ENCODE measurements at regions not wholly inside any gene's neighbourhood (a gene's known extent, or its start where the extent isn't known, plus 50 kb on each side); places are given as distances from the start of the nearest gene placed in this dataset.

DNA sequence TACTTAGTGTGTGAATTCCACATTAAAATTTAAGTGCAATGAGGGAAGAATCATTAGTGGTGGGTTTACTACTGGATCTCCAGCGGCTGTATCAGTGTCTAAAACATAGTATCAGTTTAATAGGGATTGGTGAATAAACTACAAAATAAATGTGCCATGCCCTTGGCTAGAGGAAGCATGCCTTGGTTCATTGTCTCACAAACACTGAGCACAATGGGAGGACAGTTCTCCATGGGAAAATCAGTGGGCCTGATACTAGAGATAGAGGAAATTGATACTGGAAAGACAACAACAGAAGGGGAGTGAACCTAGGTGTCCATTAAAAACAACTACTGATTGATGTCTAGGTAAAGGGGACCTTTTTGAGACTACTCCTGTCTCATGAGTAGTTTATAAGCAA, 971.6 kb downstream of the SUCLG1 start:
- Histone ChIP-seq H3K27ac (ENCODE audit: low read depth in 1 of 2, low read length in 1 of 2) (no peak overlapping the region), H3K4me3 (no peak overlapping the region), H3K4me1 (ENCODE audit: control insufficient read depth in 5 of 5, insufficient read depth in 5 of 5, low read length in 5 of 5) (no peaks in the 10 kb centered on the region), H3K9me3 (ENCODE audit: control insufficient read depth in 4 of 4, insufficient read depth in 3 of 4, low read length in 3 of 4) (no peaks in the 10 kb centered on the region), H3K9ac (ENCODE audit: insufficient read depth in 1 of 2, low read length in 2 of 2) (no peak overlapping the region), H3K36me3 (ENCODE audit: control insufficient read depth in 4 of 4, insufficient read depth in 4 of 4, low read length in 4 of 4) (no peaks in the 10 kb centered on the region), H3K27me3 (ENCODE audit: control insufficient read depth in 3 of 3, insufficient read depth in 3 of 3, low read length in 2 of 3) (no peaks in the 10 kb centered on the region)
- DNase-seq (no peak), ATAC-seq (ENCODE audit: insufficient read depth, low FRiP score) (no peak)
- TF ChIP-seq, protein P1, sequence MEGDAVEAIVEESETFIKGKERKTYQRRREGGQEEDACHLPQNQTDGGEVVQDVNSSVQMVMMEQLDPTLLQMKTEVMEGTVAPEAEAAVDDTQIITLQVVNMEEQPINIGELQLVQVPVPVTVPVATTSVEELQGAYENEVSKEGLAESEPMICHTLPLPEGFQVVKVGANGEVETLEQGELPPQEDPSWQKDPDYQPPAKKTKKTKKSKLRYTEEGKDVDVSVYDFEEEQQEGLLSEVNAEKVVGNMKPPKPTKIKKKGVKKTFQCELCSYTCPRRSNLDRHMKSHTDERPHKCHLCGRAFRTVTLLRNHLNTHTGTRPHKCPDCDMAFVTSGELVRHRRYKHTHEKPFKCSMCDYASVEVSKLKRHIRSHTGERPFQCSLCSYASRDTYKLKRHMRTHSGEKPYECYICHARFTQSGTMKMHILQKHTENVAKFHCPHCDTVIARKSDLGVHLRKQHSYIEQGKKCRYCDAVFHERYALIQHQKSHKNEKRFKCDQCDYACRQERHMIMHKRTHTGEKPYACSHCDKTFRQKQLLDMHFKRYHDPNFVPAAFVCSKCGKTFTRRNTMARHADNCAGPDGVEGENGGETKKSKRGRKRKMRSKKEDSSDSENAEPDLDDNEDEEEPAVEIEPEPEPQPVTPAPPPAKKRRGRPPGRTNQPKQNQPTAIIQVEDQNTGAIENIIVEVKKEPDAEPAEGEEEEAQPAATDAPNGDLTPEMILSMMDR (IDR thresholded peaks at IDR 0.05; ENCODE audit: control extremely low read depth, extremely low read depth) = no peak
- WGBS, 2 donors = 74 to 85% methylated on average over 1 of the region's 1 CpG

DNA sequence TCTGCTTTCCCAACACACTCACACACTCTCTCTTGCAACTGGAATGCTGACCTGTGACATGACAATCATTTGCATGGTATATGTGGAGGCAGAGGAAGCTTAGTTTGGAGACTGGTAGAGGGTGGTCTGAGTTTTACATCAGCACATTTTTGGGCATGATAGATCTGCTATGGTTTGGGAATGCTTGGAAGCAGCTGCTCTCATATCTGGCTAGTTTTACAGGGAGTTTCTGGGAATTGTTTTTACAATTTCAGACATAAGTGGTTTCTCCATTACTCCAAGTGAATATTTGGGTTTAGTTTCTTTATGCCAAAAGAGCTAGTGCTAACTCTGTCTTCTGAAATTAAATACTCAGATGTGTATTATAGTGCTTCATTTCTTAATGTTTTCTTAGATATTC, 977.6 kb downstream of the SUCLG1 start:
- no peaks in the 10 kb centered on the region for H3K9me3 ChIP-seq (ENCODE audit: control insufficient read depth in 4 of 4, insufficient read depth in 3 of 4, low read length in 3 of 4)
- H3K4me3 ChIP-seq = no peak overlapping the region
- H3K4me1 ChIP-seq (ENCODE audit: control insufficient read depth in 5 of 5, insufficient read depth in 5 of 5, low read length in 5 of 5) = peaks cover 0 to 9% (median 0%) of the 10 kb centered on the region in 5 donors
- ATAC-seq (ENCODE audit: insufficient read depth, low FRiP score) (no peak), DNase-seq (no peak)
- H3K27ac ChIP-seq (ENCODE audit: low read depth in 1 of 2, low read length in 1 of 2) = no peak overlapping the region
- TF ChIP-seq, protein P1 (IDR thresholded peaks at IDR 0.05; ENCODE audit: control extremely low read depth, extremely low read depth) = no peak
- H3K36me3 ChIP-seq (ENCODE audit: control insufficient read depth in 4 of 4, insufficient read depth in 4 of 4, low read length in 4 of 4) = no peaks in the 10 kb centered on the region
- no peak overlapping the region for H3K9ac ChIP-seq (ENCODE audit: insufficient read depth in 1 of 2, low read length in 2 of 2)
- H3K27me3 ChIP-seq (ENCODE audit: control insufficient read depth in 3 of 3, insufficient read depth in 3 of 3, low read length in 2 of 3) = no peaks in the 10 kb centered on the region

DNA sequence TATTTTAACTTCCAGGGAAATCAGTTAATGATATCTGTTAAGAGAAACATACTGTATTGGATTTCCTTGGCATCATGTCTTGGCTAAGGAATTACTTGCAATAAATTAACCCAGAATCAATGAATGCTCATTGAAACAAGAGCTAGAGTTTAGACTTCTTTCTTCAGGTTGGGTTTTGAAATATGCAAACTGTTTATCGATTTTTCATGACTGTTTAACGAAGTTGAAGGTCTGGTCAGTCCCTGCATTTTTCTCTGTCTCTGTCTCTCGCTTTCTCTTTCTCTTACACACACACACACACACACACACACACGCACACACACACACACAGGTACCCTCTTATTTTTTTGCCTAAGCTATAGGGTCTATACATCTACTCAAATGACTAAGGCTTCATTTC, 981.0 kb downstream of the SUCLG1 start:
- ATAC-seq (ENCODE audit: insufficient read depth, low FRiP score) (no peak), DNase-seq (no peak)
- WGBS, 2 donors = 53 to 73% methylated on average over 4 of the region's 4 CpGs
- Histone ChIP-seq H3K36me3 (ENCODE audit: control insufficient read depth in 4 of 4, insufficient read depth in 4 of 4, low read length in 4 of 4) (no peaks in the 10 kb centered on the region), H3K9ac (ENCODE audit: insufficient read depth in 1 of 2, low read length in 2 of 2) (no peak overlapping the region), H3K4me3 (no peak overlapping the region), H3K27ac (ENCODE audit: low read depth in 1 of 2, low read length in 1 of 2) (no peak overlapping the region), H3K27me3 (ENCODE audit: control insufficient read depth in 3 of 3, insufficient read depth in 3 of 3, low read length in 2 of 3) (no peaks in the 10 kb centered on the region), H3K9me3 (ENCODE audit: control insufficient read depth in 4 of 4, insufficient read depth in 3 of 4, low read length in 3 of 4) (peaks cover 0 to 5% (median 0%) of the 10 kb centered on the region in 4 donors), H3K4me1 (ENCODE audit: control insufficient read depth in 5 of 5, insufficient read depth in 5 of 5, low read length in 5 of 5) (peaks cover 0 to 9% (median 0%) of the 10 kb centered on the region in 5 donors)
- TF ChIP-seq, protein P1 (IDR thresholded peaks at IDR 0.05; ENCODE audit: control extremely low read depth, extremely low read depth) = no peak

DNA sequence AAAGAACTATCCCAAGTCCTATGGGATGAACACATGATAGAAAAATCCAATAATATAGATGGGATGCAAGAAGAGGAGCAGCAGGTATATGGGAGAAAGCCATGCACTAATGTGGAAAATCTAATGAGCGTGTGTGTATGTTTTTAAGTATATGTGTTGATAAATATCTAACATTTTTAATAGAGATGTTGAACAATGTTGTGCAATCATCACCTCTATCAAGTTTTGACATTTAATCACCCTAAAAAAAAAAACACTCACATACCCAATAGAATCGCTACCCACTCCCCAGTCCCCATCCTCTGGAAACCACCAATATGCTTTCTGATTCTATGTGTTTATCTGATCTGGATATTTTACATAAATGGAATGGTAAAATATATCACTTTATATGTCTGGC, 983.7 kb downstream of the SUCLG1 start:
- 92 to 95% methylated on average over 2 of the region's 2 CpGs for WGBS, 2 donors
- H3K36me3 ChIP-seq (ENCODE audit: control insufficient read depth in 4 of 4, insufficient read depth in 4 of 4, low read length in 4 of 4) = no peaks in the 10 kb centered on the region
- peaks cover 0 to 5% (median 0%) of the 10 kb centered on the region in 4 donors for H3K9me3 ChIP-seq (ENCODE audit: control insufficient read depth in 4 of 4, insufficient read depth in 3 of 4, low read length in 3 of 4)
- no peaks in the 10 kb centered on the region for H3K27me3 ChIP-seq (ENCODE audit: control insufficient read depth in 3 of 3, insufficient read depth in 3 of 3, low read length in 2 of 3)
- no peak overlapping the region for H3K27ac ChIP-seq (ENCODE audit: low read depth in 1 of 2, low read length in 1 of 2)
- H3K4me1 ChIP-seq (ENCODE audit: control insufficient read depth in 5 of 5, insufficient read depth in 5 of 5, low read length in 5 of 5) = peaks cover 0 to 11% (median 0%) of the 10 kb centered on the region in 5 donors
- H3K4me3 ChIP-seq = no peak overlapping the region
- TF ChIP-seq, protein P1 (IDR thresholded peaks at IDR 0.05; ENCODE audit: control extremely low read depth, extremely low read depth) = no peak
- no peak for ATAC-seq (ENCODE audit: insufficient read depth, low FRiP score)
- H3K9ac ChIP-seq (ENCODE audit: insufficient read depth in 1 of 2, low read length in 2 of 2) = no peak overlapping the region
- DNase-seq = no peak
